H9 (cell line): ENCODE measurements at regions not wholly inside any gene's neighbourhood (a gene's known extent, or its start where the extent isn't known, plus 50 kb on each side); places are given as distances from the start of the nearest gene placed in this dataset.

ENCODE experiments used
- DNase-seq: peaks from one replicate; pipeline ENCODE4 v3.0.0-alpha.2; 2017
- H2AFZ ChIP-seq: one replicate; pipeline ENCODE4 v1.6.1; 2013; ENCODE audit warnings: mild to moderate bottlenecking, low read length, control low read depth, moderate library complexity
- H2AK5ac ChIP-seq: 2 replicates; pipeline ENCODE4 v1.6.1; 2013; ENCODE audit warnings: low read length, control low read depth, mixed read lengths; ENCODE audit not compliant: insufficient read length
- H2BK120ac ChIP-seq: one replicate; pipeline ENCODE4 v1.6.1; 2013; ENCODE audit warnings: low read depth, mild to moderate bottlenecking, low read length, control low read depth, inconsistent platforms; ENCODE audit not compliant: poor library complexity, severe bottlenecking
- H2BK12ac ChIP-seq: 2 replicates; pipeline ENCODE4 v1.6.1; 2013; ENCODE audit warnings: low read length, control low read depth, mixed read lengths, low read depth; ENCODE audit not compliant: insufficient read length
- H2BK15ac ChIP-seq: 2 replicates; pipeline ENCODE4 v1.6.1; 2013; ENCODE audit warnings: low read depth, low read length, control low read depth
- H2BK20ac ChIP-seq: one replicate; pipeline ENCODE4 v1.6.1; 2013; ENCODE audit warnings: low read depth, mild to moderate bottlenecking, low read length, control low read depth, inconsistent platforms; ENCODE audit not compliant: poor library complexity, severe bottlenecking
- H2BK5ac ChIP-seq: 2 replicates; pipeline ENCODE4 v1.6.1; 2013; ENCODE audit warnings: low read length, control low read depth, mixed read lengths; ENCODE audit not compliant: insufficient read length
- H3K14ac ChIP-seq: 2 replicates; pipeline ENCODE4 v1.6.1; 2013; ENCODE audit warnings: low read length, control low read depth; ENCODE audit not compliant: insufficient read depth
- H3K18ac ChIP-seq: 2 replicates; pipeline ENCODE4 v1.6.1; 2013; ENCODE audit warnings: low read depth, mild to moderate bottlenecking, mixed read lengths, low read length, control low read depth; ENCODE audit not compliant: insufficient read length
- H3K23ac ChIP-seq: 2 replicates; pipeline ENCODE4 v1.6.1; 2013; ENCODE audit warnings: low read length, control low read depth, mixed read lengths, low read depth; ENCODE audit not compliant: insufficient read length
- H3K23me2 ChIP-seq: 2 replicates; pipeline ENCODE4 v1.6.1; 2013; ENCODE audit warnings: low read depth, mild to moderate bottlenecking, mixed read lengths, low read length, control low read depth; ENCODE audit not compliant: insufficient read length, poor library complexity, severe bottlenecking
- H3K27ac ChIP-seq: 2 replicates; pipeline ENCODE4 v1.5.1; 2013; ENCODE audit warnings: low read length, control low read depth, mixed read lengths, low read depth; ENCODE audit not compliant: insufficient read length
- H3K27me3 ChIP-seq: 2 replicates; pipeline ENCODE4 v1.6.1; 2013; ENCODE audit warnings: low read length, control low read depth, inconsistent platforms; ENCODE audit not compliant: insufficient read depth
- H3K4ac ChIP-seq: 2 replicates; pipeline ENCODE4 v1.6.1; 2013; ENCODE audit warnings: low read depth, mild to moderate bottlenecking, control low read depth, inconsistent platforms, low read length, moderate library complexity
- H3K4me1 ChIP-seq: 2 replicates; pipeline ENCODE4 v1.6.1; 2013; ENCODE audit warnings: low read length, control low read depth, inconsistent platforms; ENCODE audit not compliant: insufficient read depth
- H3K4me2 ChIP-seq: 2 replicates; pipeline ENCODE4 v1.6.1; 2013; ENCODE audit warnings: low read length, control low read depth, mixed read lengths; ENCODE audit not compliant: insufficient read length, insufficient read depth
- H3K56ac ChIP-seq: 2 replicates; pipeline ENCODE4 v1.6.1; 2013; ENCODE audit warnings: low read depth, mild to moderate bottlenecking, mixed read lengths, low read length, control low read depth; ENCODE audit not compliant: insufficient read length
- H3K79me1 ChIP-seq: 2 replicates; pipeline ENCODE4 v1.6.1; 2013; ENCODE audit warnings: low read depth, mild to moderate bottlenecking, moderate library complexity, low read length, control low read depth, inconsistent platforms; ENCODE audit not compliant: insufficient read depth, poor library complexity, severe bottlenecking
- H3K79me2 ChIP-seq: 2 replicates; pipeline ENCODE4 v1.6.1; 2013; ENCODE audit warnings: low read length, control low read depth, inconsistent platforms; ENCODE audit not compliant: insufficient read depth
- H3K9ac ChIP-seq: 2 replicates; pipeline ENCODE4 v1.6.1; 2013; ENCODE audit warnings: low read length, control low read depth, mixed read lengths; ENCODE audit not compliant: insufficient read length; ENCODE audit errors: extremely low read depth
- H3K9me3 ChIP-seq: one replicate; pipeline ENCODE4 v1.6.1; 2013; ENCODE audit warnings: low read depth, low read length, inconsistent platforms; ENCODE audit not compliant: control insufficient read depth
- H3T11ph ChIP-seq: one replicate; pipeline ENCODE4 v1.6.1; 2013; ENCODE audit warnings: mild to moderate bottlenecking, low read length, control low read depth, inconsistent platforms
- H4K20me1 ChIP-seq: one replicate; pipeline ENCODE4 v1.6.1; 2013; ENCODE audit not compliant: control insufficient read depth, insufficient read length, insufficient read depth
- H4K5ac ChIP-seq: 2 replicates; pipeline ENCODE4 v1.6.1; 2013; ENCODE audit warnings: low read depth, mild to moderate bottlenecking, mixed read lengths, low read length, control low read depth; ENCODE audit not compliant: insufficient read length
- H4K8ac ChIP-seq: replicated peaks from 2 replicates; pipeline ENCODE4 v1.6.1; 2013; ENCODE audit warnings: low read length, control low read depth, mixed read lengths, low read depth; ENCODE audit not compliant: insufficient read length
- H4K91ac ChIP-seq: 2 replicates; pipeline ENCODE4 v1.6.1; 2013; ENCODE audit warnings: low read depth, mild to moderate bottlenecking, moderate library complexity, mixed read lengths, low read length, control low read depth; ENCODE audit not compliant: insufficient read length
- H3K27ac Mint-ChIP-seq, 3 experiments: 2 replicates in 2 of 3; 3 replicates in 1 of 3; pipeline ENCODE4 v1.8.0; 2020 to 2021; ENCODE audit warnings: mixed read lengths in 3 of 3, mild to moderate bottlenecking in 1 of 3, moderate library complexity in 1 of 3
- H3K27me3 Mint-ChIP-seq: 2 replicates; pipeline ENCODE4 v1.8.0; 2021; ENCODE audit warnings: low read depth, mild to moderate bottlenecking, moderate library complexity, mixed read lengths
- H3K36me3 Mint-ChIP-seq, 3 experiments: 2 replicates in 2 of 3; 3 replicates in 1 of 3; pipeline ENCODE4 v1.8.0; 2020 to 2021; ENCODE audit warnings: low read depth in 3 of 3, mixed read lengths in 3 of 3; ENCODE audit not compliant: insufficient read depth in 1 of 3
- H3K4me1 Mint-ChIP-seq, 2 experiments: 2 replicates each; pipeline ENCODE4 v1.8.0; 2020; ENCODE audit warnings: mixed read lengths in 2 of 2
- H3K4me3 Mint-ChIP-seq, 2 experiments: 2 replicates in 1 of 2; 3 replicates in 1 of 2; pipeline ENCODE4 v1.8.0; 2020 to 2021; ENCODE audit warnings: mild to moderate bottlenecking in 2 of 2, mixed read lengths in 2 of 2, moderate library complexity in 1 of 2
- H3K9me3 Mint-ChIP-seq, 2 experiments: 2 replicates in 1 of 2; 3 replicates in 1 of 2; pipeline ENCODE4 v1.8.0; 2020; ENCODE audit warnings: mild to moderate bottlenecking in 2 of 2, mixed read lengths in 2 of 2, moderate library complexity in 1 of 2
- WGBS: extraction: QIAGEN DNeasy Blood & Tissue Kit; methylation state at CpG from one replicate; pipeline ENCODE4 v1.1.7; 2013; ENCODE audit warnings: missing lambda C conversion rate, low lambda C conversion rate, mixed read lengths; ENCODE audit not compliant: insufficient read length; ENCODE audit errors: extremely low coverage; 5-methylcytosine and 5-hydroxymethylcytosine counted together
- TF ChIP-seq, protein P1 (sequence below): fragments of 200-600 bp; sonication (generic); conservative IDR thresholded peaks from 3 replicates; pipeline ENCODE4 v1.8.0; 2021; ENCODE audit warnings: antibody characterized with exemption, mild to moderate bottlenecking

- Histone ChIP-seq H2BK5ac (no peak overlapping the region), H3K79me1 (no peaks in the 10 kb centered on the region), H3K18ac (no peak overlapping the region), H3K79me2 (no peaks in the 10 kb centered on the region), H4K5ac (no peak overlapping the region), H4K91ac (no peak overlapping the region), H3K27me3 (no peaks in the 10 kb centered on the region), H2AK5ac (no peak overlapping the region), H3K4me1 (no peaks in the 10 kb centered on the region; the same call in 1 of the 2 replicates), H4K8ac (no peak overlapping the region), H2BK20ac (no peak overlapping the region), H2AFZ (no peak overlapping the region), H3K56ac (no peak overlapping the region), H3K9ac (no peak overlapping the region), H2BK12ac (no peak overlapping the region), H3K23ac (no peak overlapping the region), H2BK120ac (no peak overlapping the region), H4K20me1 (no peaks in the 10 kb centered on the region), H2BK15ac (no peak overlapping the region), H3T11ph (no peak overlapping the region), H3K9me3 (no peaks in the 10 kb centered on the region), H3K4ac (no peak overlapping the region), H3K27ac (no peak overlapping the region), H3K23me2 (no peaks in the 10 kb centered on the region), H3K14ac (no peak overlapping the region), H3K4me2 (no peak overlapping the region)
- Mint-ChIP-seq H3K9me3 (no peaks in the 10 kb centered on the region), H3K4me3 (no peak overlapping the region), H3K4me1 (peaks cover 2 to 5% of the 10 kb centered on the region in 2 experiments; a peak in 3 of 4 replicates), H3K36me3 (no peaks in the 10 kb centered on the region), H3K27me3 (peaks cover 3% of the 10 kb centered on the region), H3K27ac (no peak overlapping the region; a peak in 1 of 7 replicates)
- WGBS = no CpG with 5 or more reads among the region's 2 CpGs
- no peak for DNase-seq
- TF ChIP-seq, protein P1, sequence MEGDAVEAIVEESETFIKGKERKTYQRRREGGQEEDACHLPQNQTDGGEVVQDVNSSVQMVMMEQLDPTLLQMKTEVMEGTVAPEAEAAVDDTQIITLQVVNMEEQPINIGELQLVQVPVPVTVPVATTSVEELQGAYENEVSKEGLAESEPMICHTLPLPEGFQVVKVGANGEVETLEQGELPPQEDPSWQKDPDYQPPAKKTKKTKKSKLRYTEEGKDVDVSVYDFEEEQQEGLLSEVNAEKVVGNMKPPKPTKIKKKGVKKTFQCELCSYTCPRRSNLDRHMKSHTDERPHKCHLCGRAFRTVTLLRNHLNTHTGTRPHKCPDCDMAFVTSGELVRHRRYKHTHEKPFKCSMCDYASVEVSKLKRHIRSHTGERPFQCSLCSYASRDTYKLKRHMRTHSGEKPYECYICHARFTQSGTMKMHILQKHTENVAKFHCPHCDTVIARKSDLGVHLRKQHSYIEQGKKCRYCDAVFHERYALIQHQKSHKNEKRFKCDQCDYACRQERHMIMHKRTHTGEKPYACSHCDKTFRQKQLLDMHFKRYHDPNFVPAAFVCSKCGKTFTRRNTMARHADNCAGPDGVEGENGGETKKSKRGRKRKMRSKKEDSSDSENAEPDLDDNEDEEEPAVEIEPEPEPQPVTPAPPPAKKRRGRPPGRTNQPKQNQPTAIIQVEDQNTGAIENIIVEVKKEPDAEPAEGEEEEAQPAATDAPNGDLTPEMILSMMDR = no peak
Measured at GRCh38 chr9:68629042-68629441, 76.0 kb upstream of the PIP5K1B start.
